ENCODE measurements at regions not wholly inside any gene's neighbourhood (a gene's known extent, or its start where the extent isn't known, plus 50 kb on each side); places are given as distances from the start of the nearest gene placed in this dataset.
A peak's percentile ranks its signal among the peaks of the same experiment; 100 is the strongest.

DNA sequence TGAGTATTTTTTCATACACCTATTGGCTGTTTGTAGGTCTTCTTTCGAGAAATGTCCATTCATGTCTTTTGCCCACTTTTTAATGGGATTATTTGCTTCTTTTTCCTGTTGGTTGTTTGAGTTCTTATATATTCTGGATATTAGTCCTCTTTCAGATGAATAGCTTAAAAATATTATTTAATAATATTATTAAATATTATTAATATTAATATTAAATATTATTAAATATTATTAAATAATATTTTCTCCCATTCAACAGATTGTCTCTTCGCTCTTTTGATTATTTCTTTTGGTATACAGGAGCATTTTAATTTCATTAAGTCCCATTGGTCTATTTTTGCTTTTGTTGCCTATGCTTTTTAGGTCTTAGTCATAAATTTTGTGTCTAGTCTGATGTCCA, 361.9 kb downstream of the TSN start:
- Histone ChIP-seq H3K27me3 (no peaks in the 10 kb centered on the region), H3K27ac (no peak overlapping the region), H3K9me3 (ENCODE audit: low read depth) (no peaks in the 10 kb centered on the region), H3K36me3 (no peaks in the 10 kb centered on the region), H3K4me1 (ENCODE audit: low read depth) (no peaks in the 10 kb centered on the region), H3K4me3 (no peak overlapping the region)
- TF ChIP-seq, protein P1, sequence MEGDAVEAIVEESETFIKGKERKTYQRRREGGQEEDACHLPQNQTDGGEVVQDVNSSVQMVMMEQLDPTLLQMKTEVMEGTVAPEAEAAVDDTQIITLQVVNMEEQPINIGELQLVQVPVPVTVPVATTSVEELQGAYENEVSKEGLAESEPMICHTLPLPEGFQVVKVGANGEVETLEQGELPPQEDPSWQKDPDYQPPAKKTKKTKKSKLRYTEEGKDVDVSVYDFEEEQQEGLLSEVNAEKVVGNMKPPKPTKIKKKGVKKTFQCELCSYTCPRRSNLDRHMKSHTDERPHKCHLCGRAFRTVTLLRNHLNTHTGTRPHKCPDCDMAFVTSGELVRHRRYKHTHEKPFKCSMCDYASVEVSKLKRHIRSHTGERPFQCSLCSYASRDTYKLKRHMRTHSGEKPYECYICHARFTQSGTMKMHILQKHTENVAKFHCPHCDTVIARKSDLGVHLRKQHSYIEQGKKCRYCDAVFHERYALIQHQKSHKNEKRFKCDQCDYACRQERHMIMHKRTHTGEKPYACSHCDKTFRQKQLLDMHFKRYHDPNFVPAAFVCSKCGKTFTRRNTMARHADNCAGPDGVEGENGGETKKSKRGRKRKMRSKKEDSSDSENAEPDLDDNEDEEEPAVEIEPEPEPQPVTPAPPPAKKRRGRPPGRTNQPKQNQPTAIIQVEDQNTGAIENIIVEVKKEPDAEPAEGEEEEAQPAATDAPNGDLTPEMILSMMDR (IDR thresholded peaks at IDR 0.05; ENCODE audit: low read depth, low read length) = no peak
- no peak for DNase-seq (ENCODE audit: low read depth in 1 of 2, low spot score in 1 of 2)

DNA sequence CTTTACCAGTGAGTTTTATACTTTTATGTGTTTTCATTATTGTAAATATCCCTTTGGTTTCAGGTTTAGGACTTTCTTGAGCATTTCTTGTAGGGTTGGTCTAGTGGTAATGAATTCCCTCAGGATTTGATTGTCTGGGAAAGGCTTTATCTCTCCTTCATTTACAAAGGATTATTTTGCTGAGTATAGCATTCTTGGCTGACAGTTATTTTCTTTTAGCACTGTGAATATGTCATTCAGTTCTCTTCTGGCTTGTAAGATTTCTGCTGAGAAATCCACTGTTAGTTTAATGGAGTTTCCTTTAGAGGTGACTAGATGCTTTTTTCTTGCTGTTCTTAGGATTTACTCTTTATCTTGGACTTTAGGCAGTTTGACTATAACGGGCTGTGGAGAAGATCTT, 373.9 kb downstream of the TSN start:
- Histone ChIP-seq H3K9me3 (ENCODE audit: low read depth) (no peaks in the 10 kb centered on the region), H3K36me3 (no peaks in the 10 kb centered on the region), H3K27ac (no peak overlapping the region), H3K27me3 (no peaks in the 10 kb centered on the region), H3K4me1 (ENCODE audit: low read depth) (no peaks in the 10 kb centered on the region), H3K4me3 (no peak overlapping the region)
- TF ChIP-seq, protein P1 (IDR thresholded peaks at IDR 0.05; ENCODE audit: low read depth, low read length) = no peak
- no peak for DNase-seq (ENCODE audit: low read depth in 1 of 2, low spot score in 1 of 2)

DNA sequence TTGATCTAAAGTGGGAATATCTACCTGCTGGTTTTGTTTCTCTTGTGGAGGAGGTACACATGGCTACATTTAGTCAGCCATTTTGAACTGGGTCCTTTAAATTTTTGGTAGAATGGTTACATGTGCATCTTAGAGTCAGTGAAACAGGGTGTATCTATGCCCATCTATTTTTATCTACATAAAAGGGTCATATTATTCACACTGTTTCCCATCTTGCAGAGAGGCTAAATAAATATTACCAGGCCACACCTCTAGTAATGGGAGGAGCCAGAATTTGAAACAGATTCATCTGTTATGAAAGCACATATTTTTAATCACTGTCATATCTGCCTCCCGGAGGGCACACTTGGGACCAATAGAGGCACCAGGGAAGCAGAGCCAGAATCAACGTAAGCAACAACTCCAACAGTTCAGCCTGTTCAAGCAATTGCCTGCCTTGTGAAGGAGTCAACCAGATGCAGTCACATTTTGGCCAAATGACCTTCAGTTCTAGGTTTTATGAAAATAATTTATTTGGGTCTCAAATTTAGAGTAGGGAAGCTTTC, 376.8 kb downstream of the TSN start:
- no peaks in the 10 kb centered on the region for H3K4me1 ChIP-seq (ENCODE audit: low read depth)
- peak in 1 of 2 donors; percentile 8 for DNase-seq (ENCODE audit: low read depth in 1 of 2, low spot score in 1 of 2)
- H3K36me3 ChIP-seq = no peaks in the 10 kb centered on the region
- no peaks in the 10 kb centered on the region for H3K27me3 ChIP-seq
- TF ChIP-seq, protein P1 (IDR thresholded peaks at IDR 0.05; ENCODE audit: low read depth, low read length) = no peak
- H3K4me3 ChIP-seq = no peak overlapping the region
- no peak overlapping the region for H3K27ac ChIP-seq
- H3K9me3 ChIP-seq (ENCODE audit: low read depth) = no peaks in the 10 kb centered on the region

DNA sequence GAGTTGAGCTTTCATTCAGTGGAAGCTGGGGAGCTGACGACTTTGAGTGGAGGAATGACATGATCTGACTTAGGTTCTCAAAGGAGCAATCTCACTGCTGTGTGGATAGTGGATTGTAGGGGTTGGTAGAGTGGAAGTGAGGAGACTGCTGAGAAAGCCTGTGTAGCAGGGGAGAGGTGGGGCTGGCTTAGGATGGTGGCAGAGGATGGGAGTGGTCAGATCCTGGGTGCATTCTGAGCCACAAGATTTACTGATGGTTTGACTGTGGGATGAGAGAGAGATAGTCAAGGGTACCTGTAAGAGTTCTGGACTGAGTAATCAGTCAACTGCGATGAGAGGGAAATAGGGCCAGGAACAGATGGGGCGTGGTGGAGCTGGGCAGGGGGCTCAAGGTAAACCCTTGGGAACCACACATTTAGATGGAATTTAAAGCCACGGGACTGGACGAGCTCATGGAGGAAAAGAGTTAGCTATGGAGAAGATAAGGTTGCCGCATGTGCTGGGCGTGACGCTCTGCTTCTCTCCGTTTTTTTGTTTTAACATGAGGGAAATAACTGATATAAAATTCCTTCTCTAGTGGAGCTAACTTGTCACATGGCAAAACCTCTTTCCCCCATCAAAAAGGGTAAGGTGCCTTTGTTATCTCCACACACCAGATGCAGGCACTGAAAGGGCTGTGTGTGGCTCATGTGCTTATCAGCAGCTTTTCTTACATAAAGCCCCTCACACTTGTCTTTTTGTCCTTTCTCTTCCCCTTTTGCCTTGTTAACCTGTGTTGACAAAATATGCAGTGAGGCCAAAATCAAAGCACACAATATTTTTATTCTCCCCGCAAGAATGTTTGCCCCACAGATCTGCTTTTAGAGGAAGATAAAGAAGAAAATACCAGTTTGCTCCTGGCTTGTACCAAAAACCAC, 379.8 kb downstream of the TSN start:
- TF ChIP-seq, protein P1 (IDR thresholded peaks at IDR 0.05; ENCODE audit: low read depth, low read length) = no peak
- no peaks in the 10 kb centered on the region for H3K36me3 ChIP-seq

DNA sequence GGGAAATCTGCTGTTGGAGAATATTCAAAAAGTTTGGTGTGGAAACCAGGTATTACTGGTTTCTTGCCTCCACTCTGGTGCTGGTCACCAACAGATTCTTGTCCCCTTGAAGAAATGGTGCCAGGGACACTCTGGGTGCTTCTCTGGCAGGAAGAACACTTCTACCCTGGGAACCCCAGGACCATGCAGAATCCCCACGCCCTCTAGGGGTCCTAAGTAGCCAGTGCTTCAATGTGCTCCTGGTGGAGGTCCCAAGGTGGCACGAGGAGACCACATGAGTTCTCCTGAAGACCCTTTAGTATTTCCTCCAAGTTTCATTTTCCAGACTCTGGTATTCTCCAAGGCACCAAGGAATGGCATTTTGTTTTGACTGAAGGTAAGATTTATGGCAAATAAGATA, 380.6 kb downstream of the TSN start:
- H3K4me3 ChIP-seq = no peak overlapping the region
- TF ChIP-seq, protein P1 (IDR thresholded peaks at IDR 0.05; ENCODE audit: low read depth, low read length) = peak; percentile 52
- H3K9me3 ChIP-seq (ENCODE audit: low read depth) = no peaks in the 10 kb centered on the region
- DNase-seq (ENCODE audit: low read depth in 1 of 2, low spot score in 1 of 2) = peak; percentile 32 to 52
- no peaks in the 10 kb centered on the region for H3K36me3 ChIP-seq
- H3K27ac ChIP-seq = no peak overlapping the region
- no peaks in the 10 kb centered on the region for H3K4me1 ChIP-seq (ENCODE audit: low read depth)
- no peaks in the 10 kb centered on the region for H3K27me3 ChIP-seq

More for the DNA sequence above, 379.8 kb downstream of the TSN start:
- no peak for DNase-seq (ENCODE audit: low read depth in 1 of 2, low spot score in 1 of 2)
- Histone ChIP-seq H3K27ac (no peak overlapping the region), H3K27me3 (no peaks in the 10 kb centered on the region), H3K4me1 (ENCODE audit: low read depth) (no peaks in the 10 kb centered on the region), H3K9me3 (ENCODE audit: low read depth) (no peaks in the 10 kb centered on the region), H3K4me3 (no peak overlapping the region)
